Kidney (tissue), 13 donors: ENCODE measurements at regions not wholly inside any gene's neighbourhood (a gene's known extent, or its start where the extent isn't known, plus 50 kb on each side); places are given as distances from the start of the nearest gene placed in this dataset.

ENCODE experiments used
- DNase-seq, 5 donors: peaks; one replicate each; pipeline ENCODE4 v3.0.0-alpha.2; 2013 to 2020
- FAIRE-seq: peaks from 2 replicates; lab custom pipeline; 2012; peaks lifted over from hg19 to GRCh38; lab: Jason Lieb, UNC
- H3K27ac ChIP-seq, 2 donors: one replicate each; pipeline ENCODE4 v1.7.0; 2013; ENCODE audit warnings: low read depth in 2 of 2, low read length in 2 of 2, inconsistent platforms in 1 of 2
- H3K27me3 ChIP-seq: one replicate; pipeline ENCODE4 v1.7.1; 2013; ENCODE audit warnings: low read length, inconsistent platforms; ENCODE audit not compliant: control insufficient read depth, insufficient read depth
- H3K36me3 ChIP-seq, 3 donors: one replicate each; pipeline versions ENCODE4 v1.7.0 to v1.7.1; 2013; ENCODE audit warnings: low read length in 3 of 3, control low read depth in 1 of 3, inconsistent platforms in 1 of 3; ENCODE audit not compliant: insufficient read depth in 3 of 3, control insufficient read depth in 2 of 3
- H3K4me1 ChIP-seq, 3 donors: one replicate each; pipeline versions ENCODE4 v1.7.0 to v1.7.1; 2013; ENCODE audit warnings: low read length in 3 of 3, inconsistent platforms in 1 of 3, low read depth in 1 of 3; ENCODE audit not compliant: control insufficient read depth in 2 of 3, insufficient read depth in 2 of 3
- H3K4me3 ChIP-seq, 3 donors: one replicate each; pipeline versions ENCODE4 v1.7.0 to v1.8.1; 2013; ENCODE audit warnings: low read length in 3 of 3, control low read depth in 1 of 3, inconsistent platforms in 1 of 3
- H3K9ac ChIP-seq, 3 donors: one replicate each; pipeline versions ENCODE4 v1.7.0 to v1.7.1; 2013; ENCODE audit warnings: low read length in 3 of 3, control low read depth in 1 of 3, inconsistent platforms in 1 of 3
- H3K9me3 ChIP-seq, 3 donors: one replicate each; pipeline versions ENCODE4 v1.7.0 to v1.7.1; 2013; ENCODE audit warnings: low read length in 3 of 3, control low read depth in 1 of 3, inconsistent platforms in 1 of 3; ENCODE audit not compliant: control insufficient read depth in 2 of 3, insufficient read depth in 1 of 3
- intact Hi-C: fragments of 100-400 bp; cut with DNase I; formaldehyde crosslinking; loops from one replicate; pipeline ENCODE4 v1.11.1; 2022
- TF ChIP-seq, protein P1 (sequence below): IDR thresholded peaks from 3 replicates; pipeline ENCODE4 v1.5.1; 2012; ENCODE audit warnings: mild to moderate bottlenecking, moderate library complexity, borderline replicate concordance; ENCODE audit not compliant: insufficient read depth; ENCODE audit errors: extremely low read depth
- donor health status: control.
- donor health status: control.
- donor health status: control.
- donor health status: control.
- donor health status: control.
- donor health status: DM: yes; HTN: yes; CAD: no.
- donor health status: Normal renal cell carcinoma (clear cell type).

DNA sequence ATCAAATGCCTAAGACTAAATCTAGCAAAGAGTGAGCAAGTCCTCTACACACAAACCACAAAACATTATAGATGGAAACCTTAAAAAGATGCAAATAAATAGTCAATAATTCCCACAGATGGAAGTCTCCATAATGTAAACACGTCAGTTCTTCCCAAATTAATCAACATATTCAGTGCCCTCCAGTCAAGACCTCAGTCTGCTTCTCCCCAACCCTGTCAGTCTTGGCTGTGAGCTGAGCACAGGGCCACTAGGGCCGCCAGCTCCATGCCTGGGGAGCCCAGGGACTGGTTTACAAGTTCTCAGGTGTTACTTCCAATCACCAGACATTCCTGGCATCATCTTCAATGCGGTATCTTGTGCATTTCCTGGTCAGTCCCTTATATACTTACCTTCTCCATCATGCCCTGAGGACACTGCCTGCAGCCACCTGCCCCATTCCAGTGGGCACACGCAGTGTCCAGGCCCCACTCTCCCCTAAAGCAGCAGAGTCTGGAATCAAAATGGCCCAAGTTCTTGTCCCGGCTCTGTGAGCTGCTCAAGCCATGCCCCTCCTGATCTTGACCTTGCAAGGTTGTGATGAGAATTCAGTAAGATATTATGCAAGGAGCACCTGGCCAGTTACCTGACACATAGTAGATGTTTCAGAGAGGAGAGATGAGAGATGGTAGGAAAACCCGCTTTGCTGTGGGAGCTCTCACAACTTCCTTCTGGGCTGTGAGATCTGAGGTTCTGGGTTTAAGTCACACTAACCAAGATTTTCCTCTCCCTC, 207.9 kb upstream of the RAB6C start:
- Histone ChIP-seq H3K27ac (no peak overlapping the region), H3K4me1 (no peaks in the 10 kb centered on the region), H3K9ac (no peak overlapping the region), H3K4me3 (no peak overlapping the region), H3K36me3 (no peaks in the 10 kb centered on the region), H3K27me3 (no peaks in the 10 kb centered on the region), H3K9me3 (no peaks in the 10 kb centered on the region)
- FAIRE-seq (no peak), DNase-seq (peak in 1 of 5 donors; percentile 4)
- TF ChIP-seq, protein P1, sequence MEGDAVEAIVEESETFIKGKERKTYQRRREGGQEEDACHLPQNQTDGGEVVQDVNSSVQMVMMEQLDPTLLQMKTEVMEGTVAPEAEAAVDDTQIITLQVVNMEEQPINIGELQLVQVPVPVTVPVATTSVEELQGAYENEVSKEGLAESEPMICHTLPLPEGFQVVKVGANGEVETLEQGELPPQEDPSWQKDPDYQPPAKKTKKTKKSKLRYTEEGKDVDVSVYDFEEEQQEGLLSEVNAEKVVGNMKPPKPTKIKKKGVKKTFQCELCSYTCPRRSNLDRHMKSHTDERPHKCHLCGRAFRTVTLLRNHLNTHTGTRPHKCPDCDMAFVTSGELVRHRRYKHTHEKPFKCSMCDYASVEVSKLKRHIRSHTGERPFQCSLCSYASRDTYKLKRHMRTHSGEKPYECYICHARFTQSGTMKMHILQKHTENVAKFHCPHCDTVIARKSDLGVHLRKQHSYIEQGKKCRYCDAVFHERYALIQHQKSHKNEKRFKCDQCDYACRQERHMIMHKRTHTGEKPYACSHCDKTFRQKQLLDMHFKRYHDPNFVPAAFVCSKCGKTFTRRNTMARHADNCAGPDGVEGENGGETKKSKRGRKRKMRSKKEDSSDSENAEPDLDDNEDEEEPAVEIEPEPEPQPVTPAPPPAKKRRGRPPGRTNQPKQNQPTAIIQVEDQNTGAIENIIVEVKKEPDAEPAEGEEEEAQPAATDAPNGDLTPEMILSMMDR: no peak
- intact Hi-C loops: no loop called here

DNA sequence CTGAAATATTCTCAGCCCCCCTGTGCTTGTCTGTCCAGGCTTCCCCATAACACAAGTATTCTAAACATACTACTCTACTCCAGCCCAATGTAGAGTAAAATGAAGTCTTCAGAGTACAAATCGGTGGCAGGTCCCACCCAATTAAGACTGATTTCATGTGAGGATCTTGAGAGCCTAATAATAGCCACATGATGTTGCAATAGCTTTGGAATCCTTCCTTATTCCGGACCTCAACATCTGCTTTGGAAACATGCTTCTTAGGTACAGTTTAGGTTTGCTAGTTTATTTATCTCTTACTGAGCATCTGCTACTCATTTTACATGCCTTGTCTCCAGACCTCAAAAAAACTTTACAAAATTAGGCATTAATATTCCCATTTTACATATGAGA, 207.3 kb upstream of the RAB6C start:
- no peak for FAIRE-seq
- Histone ChIP-seq H3K4me1 (no peaks in the 10 kb centered on the region), H3K27ac (no peak overlapping the region), H3K9me3 (no peaks in the 10 kb centered on the region), H3K27me3 (no peaks in the 10 kb centered on the region), H3K36me3 (no peaks in the 10 kb centered on the region), H3K9ac (no peak overlapping the region), H3K4me3 (no peak overlapping the region)
- intact Hi-C loops: no loop called here
- TF ChIP-seq, protein P1: no peak
- no peak for DNase-seq

GRCh38 chr2:129775952-129776653, 203.4 kb upstream of the RAB6C start:
- Histone ChIP-seq H3K4me1 (no peaks in the 10 kb centered on the region), H3K4me3 (no peak overlapping the region), H3K36me3 (no peaks in the 10 kb centered on the region), H3K9ac (no peak overlapping the region), H3K27me3 (no peaks in the 10 kb centered on the region), H3K27ac (no peak overlapping the region), H3K9me3 (no peaks in the 10 kb centered on the region)
- TF ChIP-seq, protein P1: no peak
- DNase-seq (peak in 1 of 5 donors; percentile 2), FAIRE-seq (no peak)
- intact Hi-C loops: no loop called here
